Epithelial cell of esophagus (primary cell): ENCODE measurements at regions not wholly inside any gene's neighbourhood (a gene's known extent, or its start where the extent isn't known, plus 50 kb on each side); places are given as distances from the start of the nearest gene placed in this dataset.

Source experiments
- DNase-seq: peaks from one replicate; pipeline ENCODE4 v3.0.0; 2010; ENCODE audit warnings: low read depth
- H3K4me3 ChIP-seq: 2 replicates; pipeline ENCODE4 v1.5.1; 2011; ENCODE audit warnings: mild to moderate bottlenecking, low read length, control low read depth
- CTCF ChIP-seq: IDR thresholded peaks from 2 replicates; pipeline ENCODE4 v1.5.1; 2011; ENCODE audit warnings: low read depth, mild to moderate bottlenecking, low read length, control low read depth, inconsistent platforms; ENCODE audit not compliant: insufficient read depth; ENCODE audit errors: missing control alignments

- TF ChIP-seq CTCF: no peak
- DNase-seq: no peak
- H3K4me3 ChIP-seq: no peak overlapping the region
Measured at GRCh38 chr7:52100-52499, 140.3 kb upstream of the FAM20C start.

- no peak for TF ChIP-seq CTCF
- no peak overlapping the region for H3K4me3 ChIP-seq
- no peak for DNase-seq
Measured at GRCh38 chr7:53531-53930, 138.8 kb upstream of the FAM20C start.

GRCh38 chr7:54615-55014, 137.8 kb upstream of the FAM20C start:
- no peak overlapping the region for H3K4me3 ChIP-seq
- no peak for DNase-seq
- no peak for TF ChIP-seq CTCF

- no peak overlapping the region for H3K4me3 ChIP-seq
- DNase-seq: no peak
- no peak for TF ChIP-seq CTCF
Measured at GRCh38 chr7:55690-56248, 136.6 kb upstream of the FAM20C start.

- DNase-seq: no peak
- no peak for TF ChIP-seq CTCF
Measured at GRCh38 chr7:56291-56913, 136.0 kb upstream of the FAM20C start.

GRCh38 chr7:57071-57470, 135.3 kb upstream of the FAM20C start:
- no peak overlapping the region for H3K4me3 ChIP-seq
- no peak for TF ChIP-seq CTCF
- no peak for DNase-seq

More at GRCh38 chr7:56291-56913, 136.0 kb upstream of the FAM20C start:
- no peak overlapping the region for H3K4me3 ChIP-seq
